WTC11 (cell line): ENCODE measurements at regions not wholly inside any gene's neighbourhood (a gene's known extent, or its start where the extent isn't known, plus 50 kb on each side); places are given as distances from the start of the nearest gene placed in this dataset.

ENCODE experiments used
- ATAC-seq: fragments of 200-7000 bp; cut with Tn5 transposase; 2 replicates; pipeline ENCODE4 v1.10.0; 2021; ENCODE audit warnings: mild to moderate bottlenecking, moderate library complexity
- CTCF ChIA-PET: fragments of 300-600 bp; sonication (Branson Sonifier 250); formaldehyde crosslinking; loops from one replicate; lab custom pipeline; 2021; ENCODE audit warnings: antibody characterized with exemption; lab: Charles Lee
- POLR2A ChIA-PET: fragments of 350-600 bp; sonication (Branson Sonifier 250); formaldehyde crosslinking; loops from one replicate; lab custom pipeline; 2021; ENCODE audit warnings: antibody characterized with exemption; lab: Charles Lee
- DNase-seq: peaks from one replicate; pipeline ENCODE4 v3.0.0; 2021; ENCODE audit warnings: low spot score
- H3K27ac Mint-ChIP-seq: 2 replicates; pipeline ENCODE4 v1.8.0; 2021; ENCODE audit warnings: mixed read lengths
- H3K27me3 Mint-ChIP-seq: 2 replicates; pipeline ENCODE4 v1.8.0; 2021; ENCODE audit warnings: low read depth, mild to moderate bottlenecking, moderate library complexity, mixed read lengths
- H3K36me3 Mint-ChIP-seq: 2 replicates; pipeline ENCODE4 v1.8.0; 2021; ENCODE audit warnings: mixed read lengths
- H3K4me1 Mint-ChIP-seq: 2 replicates; pipeline ENCODE4 v1.8.0; 2022; ENCODE audit warnings: mixed read lengths
- H3K4me3 Mint-ChIP-seq: 2 replicates; pipeline ENCODE4 v1.8.0; 2021; ENCODE audit warnings: mild to moderate bottlenecking, moderate library complexity, mixed read lengths
- H3K9me3 Mint-ChIP-seq: 2 replicates; pipeline ENCODE4 v1.8.0; 2021; ENCODE audit warnings: mixed read lengths
- FOXJ3 ChIP-seq: sonication (generic); formaldehyde crosslinking; IDR thresholded peaks from 2 replicates; pipeline ENCODE4 v1.9.0; 2021; ENCODE audit warnings: missing genetic modification reagents, mild to moderate bottlenecking, borderline replicate concordance
- FOXK1 ChIP-seq: sonication (generic); formaldehyde crosslinking; IDR thresholded peaks from 2 replicates; pipeline ENCODE4 v1.8.0; 2022; ENCODE audit warnings: mild to moderate bottlenecking, moderate library complexity, missing genetic modification reagents
- GABPB1 ChIP-seq: sonication (generic); formaldehyde crosslinking; IDR thresholded peaks from 2 replicates; pipeline ENCODE4 v1.8.1; 2023; ENCODE audit warnings: mild to moderate bottlenecking, missing genetic modification reagents
- GTF2I ChIP-seq: fragments of 250-450 bp; sonication (Bioruptor Pico); conservative IDR thresholded peaks from 2 replicates; pipeline ENCODE4 v1.4.0; 2021; ENCODE audit warnings: mild to moderate bottlenecking
- MXD4 ChIP-seq: fragments of 250-450 bp; sonication (Bioruptor Pico); IDR thresholded peaks from 2 replicates; pipeline ENCODE4 v1.8.0; 2021; ENCODE audit warnings: mild to moderate bottlenecking, moderate library complexity, borderline replicate concordance
- NFATC4 ChIP-seq: fragments of 250-450 bp; sonication (Bioruptor Pico); IDR thresholded peaks from 2 replicates; pipeline ENCODE4 v1.9.0; 2021; ENCODE audit warnings: mild to moderate bottlenecking
- NFE2L1 ChIP-seq: sonication (generic); formaldehyde crosslinking; IDR thresholded peaks from 2 replicates; pipeline ENCODE4 v1.8.1; 2023; ENCODE audit warnings: missing genetic modification reagents
- NR2C2 ChIP-seq: sonication (generic); formaldehyde crosslinking; IDR thresholded peaks from 2 replicates; pipeline ENCODE4 v1.8.0; 2022; ENCODE audit warnings: mild to moderate bottlenecking, missing genetic modification reagents
- NR3C1 ChIP-seq: sonication (generic); formaldehyde crosslinking; conservative IDR thresholded peaks from 2 replicates; pipeline ENCODE4 v1.8.1; 2023; ENCODE audit warnings: low read depth, mild to moderate bottlenecking, missing genetic modification reagents
- OVOL2 ChIP-seq: fragments of 250-450 bp; sonication (Bioruptor Pico); IDR thresholded peaks from 2 replicates; pipeline ENCODE4 v1.9.0; 2021; ENCODE audit warnings: mild to moderate bottlenecking, borderline replicate concordance
- RELA ChIP-seq: sonication (generic); formaldehyde crosslinking; IDR thresholded peaks from 2 replicates; pipeline ENCODE4 v1.8.1; 2022; ENCODE audit warnings: missing genetic modification reagents, mild to moderate bottlenecking, borderline replicate concordance
- ZBTB21 ChIP-seq: sonication (generic); formaldehyde crosslinking; IDR thresholded peaks from 2 replicates; pipeline ENCODE4 v1.8.1; 2023; ENCODE audit warnings: mild to moderate bottlenecking, missing genetic modification reagents, borderline replicate concordance
- ZNF423 ChIP-seq: fragments of 250-450 bp; sonication (Bioruptor Pico); IDR thresholded peaks from 2 replicates; pipeline ENCODE4 v2.1.2; 2022; ENCODE audit warnings: mild to moderate bottlenecking, moderate library complexity
- ZNF671 ChIP-seq: fragments of 250-450 bp; sonication (Bioruptor Pico); IDR thresholded peaks from 2 replicates; pipeline ENCODE4 v1.8.0; 2021; ENCODE audit warnings: mild to moderate bottlenecking
- TF ChIP-seq, protein P1 (sequence below): sonication (generic); formaldehyde crosslinking; IDR thresholded peaks from 2 replicates; pipeline ENCODE4 v1.8.1; 2023; ENCODE audit warnings: mild to moderate bottlenecking, moderate library complexity, missing genetic modification reagents
- TF ChIP-seq, protein P2 (sequence below): fragments of 250-450 bp; sonication (Bioruptor Pico); IDR thresholded peaks from 2 replicates; pipeline ENCODE4 v2.1.2; 2022; ENCODE audit warnings: mild to moderate bottlenecking, moderate library complexity
- TF ChIP-seq, protein P3 (sequence below): sonication (generic); formaldehyde crosslinking; IDR thresholded peaks from 2 replicates; pipeline ENCODE4 v1.8.1; 2023; ENCODE audit warnings: mild to moderate bottlenecking, missing genetic modification reagents, borderline replicate concordance
- TF ChIP-seq, protein P4 (sequence below): sonication (generic); formaldehyde crosslinking; IDR thresholded peaks from 2 replicates; pipeline ENCODE4 v1.8.1; 2023; ENCODE audit warnings: mild to moderate bottlenecking, missing genetic modification reagents
- TF ChIP-seq, protein P5 (sequence below): sonication (generic); formaldehyde crosslinking; IDR thresholded peaks from 2 replicates; pipeline ENCODE4 v1.8.1; 2022; ENCODE audit warnings: low read depth, mild to moderate bottlenecking, moderate library complexity, missing genetic modification reagents, borderline replicate concordance
- TF ChIP-seq, protein P6 (sequence below): sonication (generic); formaldehyde crosslinking; IDR thresholded peaks from 2 replicates; pipeline ENCODE4 v1.8.0; 2022; ENCODE audit warnings: missing genetic modification reagents

DNA sequence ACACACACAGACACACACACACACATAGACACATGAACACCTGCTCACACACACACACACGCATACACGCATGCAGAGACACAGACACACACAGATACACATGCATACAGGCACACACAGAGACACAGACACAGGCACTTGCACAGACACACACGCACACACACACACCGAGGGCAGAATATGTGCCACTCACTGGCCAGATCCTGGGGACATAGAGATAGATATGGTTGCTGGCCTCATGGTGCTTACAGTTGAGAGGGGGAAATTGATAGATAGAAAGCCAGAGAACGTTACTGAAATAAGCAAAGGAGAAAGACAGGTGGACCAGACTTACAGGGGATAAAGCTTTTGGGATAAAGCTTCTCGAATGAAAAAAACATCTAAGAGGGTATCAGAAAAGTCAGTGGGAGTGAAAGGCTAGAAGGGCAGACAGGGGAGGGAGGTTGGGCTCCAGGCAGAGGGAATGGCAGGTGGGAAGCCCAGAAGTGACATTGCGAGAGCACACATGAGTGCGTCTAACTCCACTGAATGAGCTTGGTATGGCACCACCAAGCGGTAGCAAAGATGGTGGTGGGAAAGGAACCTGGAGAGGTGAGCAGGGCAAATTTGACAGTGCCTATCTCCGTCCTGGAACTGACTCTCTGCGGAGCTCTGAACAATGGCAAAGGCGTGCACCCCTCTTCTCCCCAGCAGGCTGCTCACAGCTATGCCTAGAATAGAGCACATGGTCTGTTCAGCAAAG is 390.1 kb upstream of the TRIB2 start (continued):
- TF ChIP-seq, protein P1, sequence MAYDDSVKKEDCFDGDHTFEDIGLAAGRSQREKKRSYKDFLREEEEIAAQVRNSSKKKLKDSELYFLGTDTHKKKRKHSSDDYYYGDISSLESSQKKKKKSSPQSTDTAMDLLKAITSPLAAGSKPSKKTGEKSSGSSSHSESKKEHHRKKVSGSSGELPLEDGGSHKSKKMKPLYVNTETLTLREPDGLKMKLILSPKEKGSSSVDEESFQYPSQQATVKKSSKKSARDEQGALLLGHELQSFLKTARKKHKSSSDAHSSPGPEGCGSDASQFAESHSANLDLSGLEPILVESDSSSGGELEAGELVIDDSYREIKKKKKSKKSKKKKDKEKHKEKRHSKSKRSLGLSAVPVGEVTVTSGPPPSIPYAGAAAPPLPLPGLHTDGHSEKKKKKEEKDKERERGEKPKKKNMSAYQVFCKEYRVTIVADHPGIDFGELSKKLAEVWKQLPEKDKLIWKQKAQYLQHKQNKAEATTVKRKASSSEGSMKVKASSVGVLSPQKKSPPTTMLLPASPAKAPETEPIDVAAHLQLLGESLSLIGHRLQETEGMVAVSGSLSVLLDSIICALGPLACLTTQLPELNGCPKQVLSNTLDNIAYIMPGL (CRISPR knock-in tag) = no peak

DNA sequence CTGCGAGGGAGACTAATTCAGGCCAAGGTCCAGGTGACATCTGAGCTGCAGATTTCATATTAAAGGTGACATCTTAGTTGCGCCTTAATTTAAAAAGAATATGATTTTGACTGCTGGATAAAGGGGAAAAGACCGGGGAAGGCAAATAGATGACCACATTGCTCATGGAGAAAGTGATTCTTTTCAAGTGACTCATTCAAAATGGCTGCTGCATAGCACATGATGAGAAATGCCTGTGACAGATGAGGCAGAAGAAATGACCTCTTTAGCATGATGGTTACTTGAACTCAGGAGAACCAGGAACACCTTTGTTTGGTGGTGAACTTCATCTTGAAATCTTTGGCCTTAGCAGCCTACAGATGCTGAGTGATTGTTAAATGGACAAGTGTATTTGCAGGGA is 385.8 kb upstream of the TRIB2 start:
- Mint-ChIP-seq H3K4me3 (no peak overlapping the region), H3K9me3 (peaks cover 12% of the 10 kb centered on the region), H3K4me1 (peaks cover 1% of the 10 kb centered on the region; the same call in 1 of the 2 replicates), H3K36me3 (peaks cover 5% of the 10 kb centered on the region), H3K27me3 (no peaks in the 10 kb centered on the region), H3K27ac (no peak overlapping the region)
- CTCF ChIA-PET = no interaction called here
- ATAC-seq (no peak), DNase-seq (no peak)
- TF ChIP-seq, protein P2, sequence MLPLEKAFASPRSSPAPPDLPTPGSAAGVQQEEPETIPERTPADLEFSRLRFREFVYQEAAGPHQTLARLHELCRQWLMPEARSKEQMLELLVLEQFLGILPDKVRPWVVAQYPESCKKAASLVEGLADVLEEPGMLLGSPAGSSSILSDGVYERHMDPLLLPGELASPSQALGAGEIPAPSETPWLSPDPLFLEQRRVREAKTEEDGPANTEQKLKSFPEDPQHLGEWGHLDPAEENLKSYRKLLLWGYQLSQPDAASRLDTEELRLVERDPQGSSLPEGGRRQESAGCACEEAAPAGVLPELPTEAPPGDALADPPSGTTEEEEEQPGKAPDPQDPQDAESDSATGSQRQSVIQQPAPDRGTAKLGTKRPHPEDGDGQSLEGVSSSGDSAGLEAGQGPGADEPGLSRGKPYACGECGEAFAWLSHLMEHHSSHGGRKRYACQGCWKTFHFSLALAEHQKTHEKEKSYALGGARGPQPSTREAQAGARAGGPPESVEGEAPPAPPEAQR (CRISPR knock-in tag) = no peak
- TF ChIP-seq GABPB1 (CRISPR knock-in tag) (no peak), GTF2I (no peak), ZBTB21 (CRISPR knock-in tag) (no peak), ZNF671 (CRISPR knock-in tag) (no peak), FOXK1 (no peak), NR2C2 (no peak), NFE2L1 (CRISPR knock-in tag) (no peak), OVOL2 (no peak), NFATC4 (no peak)
- TF ChIP-seq, protein P3, sequence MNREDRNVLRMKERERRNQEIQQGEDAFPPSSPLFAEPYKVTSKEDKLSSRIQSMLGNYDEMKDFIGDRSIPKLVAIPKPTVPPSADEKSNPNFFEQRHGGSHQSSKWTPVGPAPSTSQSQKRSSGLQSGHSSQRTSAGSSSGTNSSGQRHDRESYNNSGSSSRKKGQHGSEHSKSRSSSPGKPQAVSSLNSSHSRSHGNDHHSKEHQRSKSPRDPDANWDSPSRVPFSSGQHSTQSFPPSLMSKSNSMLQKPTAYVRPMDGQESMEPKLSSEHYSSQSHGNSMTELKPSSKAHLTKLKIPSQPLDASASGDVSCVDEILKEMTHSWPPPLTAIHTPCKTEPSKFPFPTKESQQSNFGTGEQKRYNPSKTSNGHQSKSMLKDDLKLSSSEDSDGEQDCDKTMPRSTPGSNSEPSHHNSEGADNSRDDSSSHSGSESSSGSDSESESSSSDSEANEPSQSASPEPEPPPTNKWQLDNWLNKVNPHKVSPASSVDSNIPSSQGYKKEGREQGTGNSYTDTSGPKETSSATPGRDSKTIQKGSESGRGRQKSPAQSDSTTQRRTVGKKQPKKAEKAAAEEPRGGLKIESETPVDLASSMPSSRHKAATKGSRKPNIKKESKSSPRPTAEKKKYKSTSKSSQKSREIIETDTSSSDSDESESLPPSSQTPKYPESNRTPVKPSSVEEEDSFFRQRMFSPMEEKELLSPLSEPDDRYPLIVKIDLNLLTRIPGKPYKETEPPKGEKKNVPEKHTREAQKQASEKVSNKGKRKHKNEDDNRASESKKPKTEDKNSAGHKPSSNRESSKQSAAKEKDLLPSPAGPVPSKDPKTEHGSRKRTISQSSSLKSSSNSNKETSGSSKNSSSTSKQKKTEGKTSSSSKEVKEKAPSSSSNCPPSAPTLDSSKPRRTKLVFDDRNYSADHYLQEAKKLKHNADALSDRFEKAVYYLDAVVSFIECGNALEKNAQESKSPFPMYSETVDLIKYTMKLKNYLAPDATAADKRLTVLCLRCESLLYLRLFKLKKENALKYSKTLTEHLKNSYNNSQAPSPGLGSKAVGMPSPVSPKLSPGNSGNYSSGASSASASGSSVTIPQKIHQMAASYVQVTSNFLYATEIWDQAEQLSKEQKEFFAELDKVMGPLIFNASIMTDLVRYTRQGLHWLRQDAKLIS (CRISPR knock-in tag) = no peak
- TF ChIP-seq, protein P4, sequence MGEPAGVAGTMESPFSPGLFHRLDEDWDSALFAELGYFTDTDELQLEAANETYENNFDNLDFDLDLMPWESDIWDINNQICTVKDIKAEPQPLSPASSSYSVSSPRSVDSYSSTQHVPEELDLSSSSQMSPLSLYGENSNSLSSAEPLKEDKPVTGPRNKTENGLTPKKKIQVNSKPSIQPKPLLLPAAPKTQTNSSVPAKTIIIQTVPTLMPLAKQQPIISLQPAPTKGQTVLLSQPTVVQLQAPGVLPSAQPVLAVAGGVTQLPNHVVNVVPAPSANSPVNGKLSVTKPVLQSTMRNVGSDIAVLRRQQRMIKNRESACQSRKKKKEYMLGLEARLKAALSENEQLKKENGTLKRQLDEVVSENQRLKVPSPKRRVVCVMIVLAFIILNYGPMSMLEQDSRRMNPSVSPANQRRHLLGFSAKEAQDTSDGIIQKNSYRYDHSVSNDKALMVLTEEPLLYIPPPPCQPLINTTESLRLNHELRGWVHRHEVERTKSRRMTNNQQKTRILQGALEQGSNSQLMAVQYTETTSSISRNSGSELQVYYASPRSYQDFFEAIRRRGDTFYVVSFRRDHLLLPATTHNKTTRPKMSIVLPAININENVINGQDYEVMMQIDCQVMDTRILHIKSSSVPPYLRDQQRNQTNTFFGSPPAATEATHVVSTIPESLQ (CRISPR knock-in tag) = no peak
- TF ChIP-seq, protein P5, sequence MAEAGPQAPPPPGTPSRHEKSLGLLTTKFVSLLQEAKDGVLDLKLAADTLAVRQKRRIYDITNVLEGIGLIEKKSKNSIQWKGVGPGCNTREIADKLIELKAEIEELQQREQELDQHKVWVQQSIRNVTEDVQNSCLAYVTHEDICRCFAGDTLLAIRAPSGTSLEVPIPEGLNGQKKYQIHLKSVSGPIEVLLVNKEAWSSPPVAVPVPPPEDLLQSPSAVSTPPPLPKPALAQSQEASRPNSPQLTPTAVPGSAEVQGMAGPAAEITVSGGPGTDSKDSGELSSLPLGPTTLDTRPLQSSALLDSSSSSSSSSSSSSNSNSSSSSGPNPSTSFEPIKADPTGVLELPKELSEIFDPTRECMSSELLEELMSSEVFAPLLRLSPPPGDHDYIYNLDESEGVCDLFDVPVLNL = no peak
- POLR2A ChIA-PET = no interaction called here

DNA sequence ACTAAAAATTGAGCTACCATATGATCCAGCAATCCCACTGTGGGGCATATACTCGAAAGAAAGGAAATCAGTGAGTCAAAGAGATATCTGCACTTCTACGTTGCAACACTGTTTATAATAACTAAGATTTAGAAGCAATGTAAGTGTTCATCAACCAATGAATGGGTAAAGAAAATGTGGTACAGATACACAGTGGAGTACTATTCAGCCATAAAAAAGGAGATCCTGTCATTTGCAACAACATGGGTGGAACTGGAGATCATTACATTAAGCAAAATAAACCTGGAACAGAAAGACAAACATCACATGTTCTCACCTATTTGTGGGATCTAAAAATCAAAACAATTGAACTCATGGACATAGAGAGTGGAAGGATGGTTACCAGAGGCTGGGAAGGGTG is 385.0 kb upstream of the TRIB2 start:
- no peak for DNase-seq
- ChIA-PET CTCF (no interaction called here), POLR2A (no interaction called here)
- H3K27me3 Mint-ChIP-seq = no peaks in the 10 kb centered on the region
- no peak for ATAC-seq
- H3K9me3 Mint-ChIP-seq = peaks cover 12% of the 10 kb centered on the region
- H3K27ac Mint-ChIP-seq = no peak overlapping the region
- no peak overlapping the region for H3K4me3 Mint-ChIP-seq
- peaks cover 5% of the 10 kb centered on the region for H3K36me3 Mint-ChIP-seq
- H3K4me1 Mint-ChIP-seq = no peaks in the 10 kb centered on the region; the same call in 1 of the 2 replicates
- TF ChIP-seq, protein P6, sequence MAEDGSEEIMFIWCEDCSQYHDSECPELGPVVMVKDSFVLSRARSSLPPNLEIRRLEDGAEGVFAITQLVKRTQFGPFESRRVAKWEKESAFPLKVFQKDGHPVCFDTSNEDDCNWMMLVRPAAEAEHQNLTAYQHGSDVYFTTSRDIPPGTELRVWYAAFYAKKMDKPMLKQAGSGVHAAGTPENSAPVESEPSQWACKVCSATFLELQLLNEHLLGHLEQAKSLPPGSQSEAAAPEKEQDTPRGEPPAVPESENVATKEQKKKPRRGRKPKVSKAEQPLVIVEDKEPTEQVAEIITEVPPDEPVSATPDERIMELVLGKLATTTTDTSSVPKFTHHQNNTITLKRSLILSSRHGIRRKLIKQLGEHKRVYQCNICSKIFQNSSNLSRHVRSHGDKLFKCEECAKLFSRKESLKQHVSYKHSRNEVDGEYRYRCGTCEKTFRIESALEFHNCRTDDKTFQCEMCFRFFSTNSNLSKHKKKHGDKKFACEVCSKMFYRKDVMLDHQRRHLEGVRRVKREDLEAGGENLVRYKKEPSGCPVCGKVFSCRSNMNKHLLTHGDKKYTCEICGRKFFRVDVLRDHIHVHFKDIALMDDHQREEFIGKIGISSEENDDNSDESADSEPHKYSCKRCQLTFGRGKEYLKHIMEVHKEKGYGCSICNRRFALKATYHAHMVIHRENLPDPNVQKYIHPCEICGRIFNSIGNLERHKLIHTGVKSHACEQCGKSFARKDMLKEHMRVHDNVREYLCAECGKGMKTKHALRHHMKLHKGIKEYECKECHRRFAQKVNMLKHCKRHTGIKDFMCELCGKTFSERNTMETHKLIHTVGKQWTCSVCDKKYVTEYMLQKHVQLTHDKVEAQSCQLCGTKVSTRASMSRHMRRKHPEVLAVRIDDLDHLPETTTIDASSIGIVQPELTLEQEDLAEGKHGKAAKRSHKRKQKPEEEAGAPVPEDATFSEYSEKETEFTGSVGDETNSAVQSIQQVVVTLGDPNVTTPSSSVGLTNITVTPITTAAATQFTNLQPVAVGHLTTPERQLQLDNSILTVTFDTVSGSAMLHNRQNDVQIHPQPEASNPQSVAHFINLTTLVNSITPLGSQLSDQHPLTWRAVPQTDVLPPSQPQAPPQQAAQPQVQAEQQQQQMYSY (CRISPR knock-in tag) = no peak
- no peak for TF ChIP-seq ZNF423 (CRISPR knock-in tag)
- no peak for TF ChIP-seq FOXJ3 (CRISPR knock-in tag)
- TF ChIP-seq RELA (CRISPR knock-in tag) = no peak
- TF ChIP-seq MXD4 (CRISPR knock-in tag) = no peak
- no peak for TF ChIP-seq NR3C1 (CRISPR knock-in tag)
